ENCODE measurements at regions not wholly inside any gene's neighbourhood (a gene's known extent, or its start where the extent isn't known, plus 50 kb on each side); places are given as distances from the start of the nearest gene placed in this dataset.

- peak; percentile 67 for DNase-seq
Observed at GRCh38 chr7:22559829-22560489, 60.0 kb upstream of the STEAP1B start.

- no peak for DNase-seq
Observed at GRCh38 chr7:22557167-22557566, 57.2 kb upstream of the STEAP1B start.

- DNase-seq = no peak
Observed at GRCh38 chr7:22555476-22555875, 55.5 kb upstream of the STEAP1B start.

GRCh38 chr7:22554184-22554583 lies 54.2 kb upstream of the STEAP1B start:
- DNase-seq = no peak

- no peak for DNase-seq
Observed at GRCh38 chr7:22551768-22552513, 52.0 kb upstream of the STEAP1B start.

- DNase-seq = no peak
Observed at GRCh38 chr7:22550514-22551030, 50.6 kb upstream of the STEAP1B start.

DNA sequence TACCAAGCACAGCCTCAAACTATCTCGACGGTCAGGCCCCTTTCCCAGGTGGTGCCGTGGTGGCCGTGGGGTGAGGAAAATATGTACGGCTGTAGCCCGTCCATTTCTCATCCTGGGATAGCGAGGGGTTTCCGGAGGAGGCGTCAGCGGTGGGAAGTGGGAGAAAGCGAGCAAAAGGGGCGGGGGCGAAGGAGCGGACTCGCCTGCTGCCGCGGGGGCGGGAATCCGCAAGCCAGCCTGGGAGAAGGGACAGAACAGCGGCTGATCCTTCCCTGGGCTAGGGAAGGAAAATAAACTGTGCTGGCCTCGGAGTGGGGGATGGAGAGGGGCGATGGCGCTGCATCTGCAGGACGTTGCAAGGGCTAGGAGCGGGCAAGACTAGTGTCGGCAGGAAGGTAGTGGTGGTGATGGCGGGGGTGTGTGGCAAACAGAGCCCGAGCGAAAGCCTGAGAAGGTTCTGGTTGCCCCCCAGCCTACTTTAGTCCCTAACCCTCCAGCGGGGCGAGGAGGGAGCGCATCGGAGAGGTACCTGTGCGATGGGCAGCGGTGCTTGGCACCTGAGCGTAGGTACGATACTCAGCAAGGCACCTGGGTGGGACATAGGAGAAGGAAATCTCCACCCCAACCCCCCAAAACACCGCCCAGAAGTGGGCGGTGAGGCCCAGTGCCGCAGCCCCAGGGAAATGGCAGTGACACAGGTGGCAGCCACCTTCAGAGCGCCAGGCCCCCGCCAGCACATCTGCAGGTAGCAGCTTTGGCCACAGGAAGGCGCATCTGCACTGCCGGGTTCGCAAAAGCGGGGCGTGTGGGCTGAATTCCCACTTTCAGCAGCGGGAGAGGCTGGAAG lies 49.9 kb upstream of the STEAP1B start:
- DNase-seq = no peak

Measured in MV-4-11 (cell line).